ENCODE measurements at regions not wholly inside any gene's neighbourhood (a gene's known extent, or its start where the extent isn't known, plus 50 kb on each side); places are given as distances from the start of the nearest gene placed in this dataset.

GRCh38 chr4:96654045-96654444 is 814.2 kb downstream of the PDHA2 start:
- TF ChIP-seq, protein P1, sequence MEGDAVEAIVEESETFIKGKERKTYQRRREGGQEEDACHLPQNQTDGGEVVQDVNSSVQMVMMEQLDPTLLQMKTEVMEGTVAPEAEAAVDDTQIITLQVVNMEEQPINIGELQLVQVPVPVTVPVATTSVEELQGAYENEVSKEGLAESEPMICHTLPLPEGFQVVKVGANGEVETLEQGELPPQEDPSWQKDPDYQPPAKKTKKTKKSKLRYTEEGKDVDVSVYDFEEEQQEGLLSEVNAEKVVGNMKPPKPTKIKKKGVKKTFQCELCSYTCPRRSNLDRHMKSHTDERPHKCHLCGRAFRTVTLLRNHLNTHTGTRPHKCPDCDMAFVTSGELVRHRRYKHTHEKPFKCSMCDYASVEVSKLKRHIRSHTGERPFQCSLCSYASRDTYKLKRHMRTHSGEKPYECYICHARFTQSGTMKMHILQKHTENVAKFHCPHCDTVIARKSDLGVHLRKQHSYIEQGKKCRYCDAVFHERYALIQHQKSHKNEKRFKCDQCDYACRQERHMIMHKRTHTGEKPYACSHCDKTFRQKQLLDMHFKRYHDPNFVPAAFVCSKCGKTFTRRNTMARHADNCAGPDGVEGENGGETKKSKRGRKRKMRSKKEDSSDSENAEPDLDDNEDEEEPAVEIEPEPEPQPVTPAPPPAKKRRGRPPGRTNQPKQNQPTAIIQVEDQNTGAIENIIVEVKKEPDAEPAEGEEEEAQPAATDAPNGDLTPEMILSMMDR (IDR thresholded peaks at IDR 0.05) = no peak
- TF ChIP-seq POLR2A (IDR thresholded peaks at IDR 0.05) = no peak

All from body of pancreas (tissue), 4 donors.